WTC11 (cell line): ENCODE measurements at regions not wholly inside any gene's neighbourhood (a gene's known extent, or its start where the extent isn't known, plus 50 kb on each side); places are given as distances from the start of the nearest gene placed in this dataset.

Experiments used
- ATAC-seq: fragments of 200-7000 bp; cut with Tn5 transposase; 2 replicates; pipeline ENCODE4 v1.10.0; 2021; ENCODE audit warnings: mild to moderate bottlenecking, moderate library complexity
- CTCF ChIA-PET: fragments of 300-600 bp; sonication (Branson Sonifier 250); formaldehyde crosslinking; loops from one replicate; lab custom pipeline; 2021; ENCODE audit warnings: antibody characterized with exemption; lab: Charles Lee
- POLR2A ChIA-PET: fragments of 350-600 bp; sonication (Branson Sonifier 250); formaldehyde crosslinking; loops from one replicate; lab custom pipeline; 2021; ENCODE audit warnings: antibody characterized with exemption; lab: Charles Lee
- DNase-seq: peaks from one replicate; pipeline ENCODE4 v3.0.0; 2021; ENCODE audit warnings: low spot score
- H3K27ac Mint-ChIP-seq: 2 replicates; pipeline ENCODE4 v1.8.0; 2021; ENCODE audit warnings: mixed read lengths
- H3K27me3 Mint-ChIP-seq: 2 replicates; pipeline ENCODE4 v1.8.0; 2021; ENCODE audit warnings: low read depth, mild to moderate bottlenecking, moderate library complexity, mixed read lengths
- H3K36me3 Mint-ChIP-seq: 2 replicates; pipeline ENCODE4 v1.8.0; 2021; ENCODE audit warnings: mixed read lengths
- H3K4me1 Mint-ChIP-seq: 2 replicates; pipeline ENCODE4 v1.8.0; 2022; ENCODE audit warnings: mixed read lengths
- H3K4me3 Mint-ChIP-seq: 2 replicates; pipeline ENCODE4 v1.8.0; 2021; ENCODE audit warnings: mild to moderate bottlenecking, moderate library complexity, mixed read lengths
- H3K9me3 Mint-ChIP-seq: 2 replicates; pipeline ENCODE4 v1.8.0; 2021; ENCODE audit warnings: mixed read lengths
- E2F1 ChIP-seq: sonication (generic); formaldehyde crosslinking; IDR thresholded peaks from 2 replicates; pipeline ENCODE4 v1.8.0; 2022; ENCODE audit warnings: mild to moderate bottlenecking, missing genetic modification reagents
- GRHL2 ChIP-seq: fragments of 250-450 bp; sonication (Bioruptor Pico); IDR thresholded peaks from 2 replicates; pipeline ENCODE4 v1.8.0; 2022; ENCODE audit warnings: mild to moderate bottlenecking, moderate library complexity; ENCODE audit not compliant: insufficient replicate concordance, severe bottlenecking
- HMGA2 ChIP-seq: fragments of 250-450 bp; sonication (Bioruptor Pico); IDR thresholded peaks from 2 replicates; pipeline ENCODE4 v1.4.0; 2021; ENCODE audit warnings: mild to moderate bottlenecking, moderate library complexity
- HMGXB4 ChIP-seq: sonication (generic); formaldehyde crosslinking; IDR thresholded peaks from 2 replicates; pipeline ENCODE4 v1.8.1; 2023; ENCODE audit warnings: mild to moderate bottlenecking, moderate library complexity, missing genetic modification reagents
- JUN ChIP-seq: sonication (generic); formaldehyde crosslinking; IDR thresholded peaks from 2 replicates; pipeline ENCODE4 v1.8.0; 2023; ENCODE audit warnings: mild to moderate bottlenecking, missing genetic modification reagents
- NR3C1 ChIP-seq: sonication (generic); formaldehyde crosslinking; conservative IDR thresholded peaks from 2 replicates; pipeline ENCODE4 v1.8.1; 2023; ENCODE audit warnings: low read depth, mild to moderate bottlenecking, missing genetic modification reagents
- SP1 ChIP-seq: sonication (generic); formaldehyde crosslinking; conservative IDR thresholded peaks from 2 replicates; pipeline ENCODE4 v1.8.1; 2022; ENCODE audit warnings: missing genetic modification reagents
- ZNF416 ChIP-seq: fragments of 250-450 bp; sonication (Bioruptor Pico); IDR thresholded peaks from 2 replicates; pipeline ENCODE4 v1.9.0; 2021; ENCODE audit warnings: mild to moderate bottlenecking, inconsistent platforms
- ZNF423 ChIP-seq: fragments of 250-450 bp; sonication (Bioruptor Pico); IDR thresholded peaks from 2 replicates; pipeline ENCODE4 v2.1.2; 2022; ENCODE audit warnings: mild to moderate bottlenecking, moderate library complexity

GRCh38 chr5:174667526-174667925 lies 56.9 kb upstream of the MSX2 start:
- POLR2A ChIA-PET, result no interaction called here
- peaks cover 7% of the 10 kb centered on the region; the same call in 1 of the 2 replicates for H3K27me3 Mint-ChIP-seq
- no peak overlapping the region for H3K27ac Mint-ChIP-seq
- H3K4me1 Mint-ChIP-seq, result peaks cover 29% of the 10 kb centered on the region
- ATAC-seq (no peak), DNase-seq (no peak)
- TF ChIP-seq ZNF423 (CRISPR knock-in tag) (no peak), ZNF416 (CRISPR knock-in tag) (no peak), JUN (CRISPR knock-in tag) (no peak), NR3C1 (CRISPR knock-in tag) (no peak), E2F1 (CRISPR knock-in tag) (no peak), HMGA2 (CRISPR knock-in tag) (no peak)
- peaks cover 15% of the 10 kb centered on the region for H3K36me3 Mint-ChIP-seq
- H3K9me3 Mint-ChIP-seq, result peaks cover 30% of the 10 kb centered on the region
- CTCF ChIA-PET, result no interaction called here
- H3K4me3 Mint-ChIP-seq, result no peak overlapping the region

GRCh38 chr5:174668349-174668748 lies 56.0 kb upstream of the MSX2 start:
- ChIA-PET CTCF (no interaction called here), POLR2A (no interaction called here)
- Mint-ChIP-seq H3K36me3 (peaks cover 15% of the 10 kb centered on the region), H3K4me3 (no peak overlapping the region), H3K9me3 (peaks cover 30% of the 10 kb centered on the region), H3K27me3 (peaks cover 7% of the 10 kb centered on the region; the same call in 1 of the 2 replicates), H3K27ac (no peak overlapping the region), H3K4me1 (peaks cover 29% of the 10 kb centered on the region)
- no peak for DNase-seq
- ATAC-seq, result peak; percentile 72
- TF ChIP-seq SP1 (CRISPR knock-in tag) (no peak), HMGXB4 (CRISPR knock-in tag) (no peak), GRHL2 (no peak)
